ENCODE measurements at regions not wholly inside any gene's neighbourhood (a gene's known extent, or its start where the extent isn't known, plus 50 kb on each side); places are given as distances from the start of the nearest gene placed in this dataset.

- TF ChIP-seq ELF4 (CRISPR knock-in tag; IDR thresholded peaks at IDR 0.05; ENCODE audit: low read depth) (no peak), CTCF (IDR thresholded peaks at IDR 0.05) (no peak)
Measured at GRCh38 chr4:24237709-24238108, 346.6 kb downstream of the DHX15 start.
